Germinal center (tissue), 1 donor: ENCODE measurements at regions not wholly inside any gene's neighbourhood (a gene's known extent, or its start where the extent isn't known, plus 50 kb on each side); places are given as distances from the start of the nearest gene placed in this dataset.

Experiments used
- DNase-seq: peaks from one replicate; pipeline ENCODE4 v3.0.0; 2012; ENCODE audit warnings: mixed read lengths, low spot score

- no peak for DNase-seq
Measured at GRCh38 chr6:137434640-137435039, 59.6 kb downstream of the OLIG3 start.

- peak; percentile 40 for DNase-seq
Measured at GRCh38 chr6:137432054-137432611, 62.1 kb downstream of the OLIG3 start.

- peak; percentile 53 for DNase-seq
Measured at GRCh38 chr6:137430954-137431353, 63.2 kb downstream of the OLIG3 start.

- no peak for DNase-seq
Measured at GRCh38 chr6:137427656-137428290, 66.4 kb downstream of the OLIG3 start.

GRCh38 chr6:137426007-137426689, 68.0 kb downstream of the OLIG3 start:
- peak; percentile 18 for DNase-seq

GRCh38 chr6:137424251-137424650, 69.9 kb downstream of the OLIG3 start:
- no peak for DNase-seq

- peak; percentile 29 for DNase-seq
Measured at GRCh38 chr6:137423451-137424168, 70.6 kb downstream of the OLIG3 start.

GRCh38 chr6:137417396-137417795, 76.8 kb downstream of the OLIG3 start:
- DNase-seq = no peak

GRCh38 chr6:137416376-137417109, 77.7 kb downstream of the OLIG3 start:
- DNase-seq = no peak

GRCh38 chr6:137415834-137416190, 78.4 kb downstream of the OLIG3 start:
- no peak for DNase-seq

- DNase-seq = peak; percentile 50
Measured at GRCh38 chr6:137415127-137415833, 78.9 kb downstream of the OLIG3 start.

GRCh38 chr6:137414599-137414998, 79.6 kb downstream of the OLIG3 start:
- DNase-seq = no peak

GRCh38 chr6:137413482-137413881, 80.7 kb downstream of the OLIG3 start:
- DNase-seq = no peak

- DNase-seq = no peak
Measured at GRCh38 chr6:137412562-137412961, 81.6 kb downstream of the OLIG3 start.

- DNase-seq = no peak
Measured at GRCh38 chr6:137409266-137409777, 84.9 kb downstream of the OLIG3 start.

- no peak for DNase-seq
Measured at GRCh38 chr6:137407816-137408215, 86.4 kb downstream of the OLIG3 start.

- no peak for DNase-seq
Measured at GRCh38 chr6:137405806-137406205, 88.4 kb downstream of the OLIG3 start.

- DNase-seq = no peak
Measured at GRCh38 chr6:137403855-137404254, 90.3 kb downstream of the OLIG3 start.

GRCh38 chr6:137403443-137403842, 90.8 kb downstream of the OLIG3 start:
- no peak for DNase-seq

- DNase-seq = no peak
Measured at GRCh38 chr6:137402143-137402680, 92.0 kb downstream of the OLIG3 start.

- DNase-seq = no peak
Measured at GRCh38 chr6:137401088-137401487, 93.1 kb downstream of the OLIG3 start.
